Epithelial cell of proximal tubule (primary cell): ENCODE measurements at regions not wholly inside any gene's neighbourhood (a gene's known extent, or its start where the extent isn't known, plus 50 kb on each side); places are given as distances from the start of the nearest gene placed in this dataset.

Experiments used
- DNase-seq: peaks from one replicate; pipeline ENCODE4 v3.0.0-alpha.2; 2011; ENCODE audit warnings: low read depth
- H3K4me3 ChIP-seq: 2 replicates; pipeline ENCODE4 v1.5.1; 2011; ENCODE audit warnings: low read depth, mild to moderate bottlenecking, low read length
- CTCF ChIP-seq: conservative IDR thresholded peaks from 2 replicates; pipeline ENCODE4 v1.5.1; 2012; ENCODE audit warnings: low read depth, mild to moderate bottlenecking, low read length

DNA sequence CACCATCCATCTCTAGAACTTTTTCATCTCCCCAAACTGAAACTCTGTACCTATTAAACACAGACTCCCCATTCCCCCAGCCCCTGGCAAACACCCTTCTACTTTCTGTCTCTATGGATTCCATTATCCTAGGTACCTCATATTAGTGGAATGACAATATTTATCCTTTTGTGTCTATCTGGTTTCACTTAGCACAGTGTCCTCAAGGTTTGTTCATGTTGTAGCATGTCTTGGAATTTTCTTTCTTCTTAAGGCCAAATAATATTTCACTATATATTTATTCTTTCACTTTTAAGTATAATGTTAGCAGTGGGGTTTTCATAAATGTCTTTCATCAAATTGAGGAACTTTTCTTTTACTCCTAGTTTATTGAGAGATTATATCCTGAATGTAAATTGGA, 56.8 kb upstream of the DSP start:
- TF ChIP-seq CTCF = no peak
- no peak for DNase-seq
- no peak overlapping the region for H3K4me3 ChIP-seq

DNA sequence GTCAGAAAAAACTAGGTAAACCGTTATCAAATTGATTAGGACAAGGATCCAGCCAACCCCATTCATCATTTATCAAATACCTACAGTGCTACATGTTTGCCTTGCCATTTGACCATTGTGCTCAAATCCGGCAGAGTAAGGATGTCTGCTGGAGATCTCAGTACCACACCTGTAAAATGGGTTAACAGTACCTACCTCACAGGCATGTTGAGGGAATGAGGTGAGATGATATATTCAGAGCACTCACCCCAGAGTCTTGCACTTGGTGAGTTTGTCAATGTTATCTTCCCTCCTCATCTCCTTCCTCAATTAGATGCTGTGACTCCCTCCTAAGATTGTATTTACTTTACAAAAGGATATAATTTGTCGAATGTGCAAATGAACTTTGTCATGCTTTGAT, 54.5 kb upstream of the DSP start:
- no peak for TF ChIP-seq CTCF
- no peak for DNase-seq
- no peak overlapping the region for H3K4me3 ChIP-seq

DNA sequence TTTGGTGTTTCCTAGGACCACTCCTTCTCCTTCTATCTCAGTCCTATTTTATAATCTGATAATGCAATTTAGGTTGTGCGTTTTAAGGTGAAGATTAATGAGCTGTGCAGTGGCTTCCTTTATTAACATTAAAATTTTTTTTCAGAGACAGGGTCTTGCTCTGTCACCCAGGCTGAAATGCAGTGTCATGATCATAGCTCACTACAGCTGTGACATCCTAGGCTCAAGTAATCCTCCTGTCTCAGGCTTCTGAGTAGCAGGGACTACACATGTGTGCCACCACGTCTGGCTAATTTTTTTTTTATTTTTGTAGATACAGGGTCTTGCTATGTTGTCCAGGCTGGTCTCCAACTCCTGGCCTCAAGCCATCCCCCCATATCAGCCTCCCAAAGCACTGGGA, 53.0 kb upstream of the DSP start:
- no peak overlapping the region for H3K4me3 ChIP-seq
- DNase-seq = no peak
- TF ChIP-seq CTCF = no peak

DNA sequence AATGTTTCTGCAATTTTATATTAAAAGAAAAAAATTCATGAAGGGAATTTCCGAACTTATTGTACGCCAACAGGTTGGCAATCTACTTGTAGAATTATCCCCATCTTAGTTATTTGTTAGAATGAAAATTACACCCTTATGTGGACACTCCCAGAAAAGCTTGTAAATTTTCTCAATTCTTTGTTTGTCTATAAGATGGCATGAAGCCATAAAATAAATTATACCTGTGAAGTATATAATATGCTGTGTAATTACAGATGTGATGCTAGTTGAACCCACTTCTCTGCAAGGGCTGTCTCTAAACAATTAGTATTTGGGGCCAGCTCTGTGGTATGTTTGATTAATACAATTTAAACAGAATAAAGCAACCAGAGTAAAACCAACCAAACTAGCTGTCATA, 52.1 kb upstream of the DSP start:
- no peak for TF ChIP-seq CTCF
- no peak overlapping the region for H3K4me3 ChIP-seq
- no peak for DNase-seq
